BE2C (cell line): ENCODE measurements at regions not wholly inside any gene's neighbourhood (a gene's known extent, or its start where the extent isn't known, plus 50 kb on each side); places are given as distances from the start of the nearest gene placed in this dataset.
A peak's percentile ranks its signal among the peaks of the same experiment; 100 is the strongest.

ENCODE experiments used
- DNase-seq: peaks from one replicate; pipeline ENCODE4 v3.0.0-alpha.2; 2020
- H3K27me3 ChIP-seq: fragments of 250-450 bp; sonication (Bioruptor Pico); 2 replicates; pipeline ENCODE4 v1.5.1; 2020; ENCODE audit warnings: mild to moderate bottlenecking
- H3K36me3 ChIP-seq: fragments of 250-450 bp; sonication (Bioruptor Pico); 2 replicates; pipeline ENCODE4 v1.5.1; 2020; ENCODE audit warnings: mild to moderate bottlenecking
- H3K4me1 ChIP-seq: fragments of 250-450 bp; sonication (Bioruptor Pico); 2 replicates; pipeline ENCODE4 v1.5.1; 2020
- H3K4me3 ChIP-seq: 2 replicates; pipeline ENCODE4 v1.5.1; 2011; ENCODE audit warnings: low read depth, low read length
- H3K9me3 ChIP-seq: fragments of 250-450 bp; sonication (Bioruptor Pico); 2 replicates; pipeline ENCODE4 v1.5.1; 2020
- TF ChIP-seq, protein P1 (sequence below): IDR thresholded peaks from 2 replicates; pipeline ENCODE4 v1.5.1; 2012; ENCODE audit warnings: mild to moderate bottlenecking, low read depth, low read length

DNA sequence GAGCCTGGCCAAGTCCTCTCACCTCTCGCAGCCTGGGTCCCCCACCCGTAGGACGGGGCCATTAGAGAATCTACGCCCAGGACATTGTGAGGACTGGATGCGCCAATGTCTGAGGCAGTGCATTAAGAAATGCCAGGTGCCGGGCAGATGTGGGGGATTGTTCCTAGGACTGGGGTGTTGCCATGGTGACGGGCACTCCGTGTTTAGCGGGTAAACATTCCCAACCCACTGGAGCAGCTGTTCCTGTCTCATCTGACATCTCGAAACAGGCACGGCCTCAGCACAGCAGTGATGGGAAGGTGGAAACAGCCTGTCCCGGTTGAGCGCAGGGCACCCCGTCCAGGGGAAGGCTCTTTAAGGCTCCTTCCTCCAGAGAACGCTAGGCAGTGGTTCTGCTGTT lies 99.6 kb upstream of the RTL6 start:
- Histone ChIP-seq H3K36me3 (no peaks in the 10 kb centered on the region), H3K4me3 (no peak overlapping the region), H3K4me1 (no peaks in the 10 kb centered on the region), H3K9me3 (no peaks in the 10 kb centered on the region), H3K27me3 (no peaks in the 10 kb centered on the region)
- peak; percentile 40 for DNase-seq
- TF ChIP-seq, protein P1, sequence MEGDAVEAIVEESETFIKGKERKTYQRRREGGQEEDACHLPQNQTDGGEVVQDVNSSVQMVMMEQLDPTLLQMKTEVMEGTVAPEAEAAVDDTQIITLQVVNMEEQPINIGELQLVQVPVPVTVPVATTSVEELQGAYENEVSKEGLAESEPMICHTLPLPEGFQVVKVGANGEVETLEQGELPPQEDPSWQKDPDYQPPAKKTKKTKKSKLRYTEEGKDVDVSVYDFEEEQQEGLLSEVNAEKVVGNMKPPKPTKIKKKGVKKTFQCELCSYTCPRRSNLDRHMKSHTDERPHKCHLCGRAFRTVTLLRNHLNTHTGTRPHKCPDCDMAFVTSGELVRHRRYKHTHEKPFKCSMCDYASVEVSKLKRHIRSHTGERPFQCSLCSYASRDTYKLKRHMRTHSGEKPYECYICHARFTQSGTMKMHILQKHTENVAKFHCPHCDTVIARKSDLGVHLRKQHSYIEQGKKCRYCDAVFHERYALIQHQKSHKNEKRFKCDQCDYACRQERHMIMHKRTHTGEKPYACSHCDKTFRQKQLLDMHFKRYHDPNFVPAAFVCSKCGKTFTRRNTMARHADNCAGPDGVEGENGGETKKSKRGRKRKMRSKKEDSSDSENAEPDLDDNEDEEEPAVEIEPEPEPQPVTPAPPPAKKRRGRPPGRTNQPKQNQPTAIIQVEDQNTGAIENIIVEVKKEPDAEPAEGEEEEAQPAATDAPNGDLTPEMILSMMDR = no peak

DNA sequence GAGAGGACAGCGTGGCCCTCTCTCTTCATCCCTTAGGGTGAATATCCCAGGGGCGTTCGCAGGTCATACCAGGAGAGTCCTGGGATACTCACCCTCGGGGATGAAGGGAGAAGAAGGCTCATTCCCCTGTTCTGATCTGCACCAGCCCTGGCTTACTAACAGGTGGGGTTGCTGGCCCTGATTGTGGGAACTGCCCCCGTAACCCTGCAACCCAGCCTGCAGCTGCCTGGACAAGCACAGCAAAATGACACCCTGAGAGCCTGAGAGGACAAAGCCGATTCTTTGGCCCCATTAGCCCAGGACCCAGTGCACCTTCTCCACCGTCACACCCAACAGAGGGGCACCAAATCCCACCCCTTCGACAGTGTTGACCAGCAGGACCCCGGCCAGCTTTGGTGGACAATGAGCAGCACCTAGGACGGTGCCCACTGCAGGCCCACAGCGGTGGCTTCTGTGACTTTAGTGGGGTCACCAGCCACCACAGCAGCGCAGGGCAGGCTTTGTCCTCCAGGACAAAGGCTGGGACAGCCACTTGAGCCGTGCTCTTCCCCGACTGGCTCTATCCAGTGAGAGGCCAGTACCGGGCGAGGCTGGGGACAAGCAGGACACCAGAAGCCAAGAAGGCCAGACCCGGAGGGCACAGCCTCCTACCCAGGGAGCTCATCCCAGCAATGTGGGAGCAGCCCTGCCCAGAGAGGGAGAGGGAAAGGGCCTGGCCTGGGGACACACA lies 98.5 kb upstream of the RTL6 start:
- DNase-seq = no peak

DNA sequence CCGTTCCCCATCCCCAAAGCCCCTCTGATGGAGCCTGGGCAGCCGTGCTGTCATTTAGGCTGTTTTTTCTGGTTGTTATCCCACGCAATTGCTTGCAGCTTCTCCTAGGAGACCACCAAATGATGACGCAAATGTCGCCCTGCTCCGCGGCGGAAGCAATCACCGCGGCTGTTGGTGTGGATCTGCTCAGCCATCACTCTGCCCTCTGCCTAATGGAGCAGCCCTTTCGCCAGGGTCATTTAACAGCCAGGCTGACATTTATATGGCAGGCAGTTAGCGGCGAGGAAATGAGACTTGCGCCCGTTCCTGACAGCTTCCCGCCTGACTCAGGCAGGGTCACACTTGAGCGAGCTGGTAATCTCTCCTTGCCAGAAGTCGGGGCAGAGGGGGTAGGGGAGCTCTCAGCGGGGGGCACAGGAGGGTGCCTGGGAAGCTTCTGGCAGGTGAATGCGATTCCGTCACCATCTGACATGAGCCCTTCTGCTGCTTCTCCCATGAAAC lies 97.9 kb upstream of the RTL6 start:
- Histone ChIP-seq H3K36me3 (no peaks in the 10 kb centered on the region), H3K27me3 (no peaks in the 10 kb centered on the region), H3K4me3 (peak overlapping the region; percentile 49), H3K4me1 (no peaks in the 10 kb centered on the region), H3K9me3 (peaks cover 7% of the 10 kb centered on the region; the same call in 1 of the 2 replicates)
- peak; percentile 37 for DNase-seq
- TF ChIP-seq, protein P1 = no peak

More for the DNA sequence above, 98.5 kb upstream of the RTL6 start:
- Histone ChIP-seq H3K27me3 (no peaks in the 10 kb centered on the region), H3K4me1 (no peaks in the 10 kb centered on the region), H3K9me3 (peaks cover under 1% of the 10 kb centered on the region; the same call in 1 of the 2 replicates), H3K36me3 (no peaks in the 10 kb centered on the region), H3K4me3 (peak overlapping the region; percentile 49)
- TF ChIP-seq, protein P1 = no peak

DNA sequence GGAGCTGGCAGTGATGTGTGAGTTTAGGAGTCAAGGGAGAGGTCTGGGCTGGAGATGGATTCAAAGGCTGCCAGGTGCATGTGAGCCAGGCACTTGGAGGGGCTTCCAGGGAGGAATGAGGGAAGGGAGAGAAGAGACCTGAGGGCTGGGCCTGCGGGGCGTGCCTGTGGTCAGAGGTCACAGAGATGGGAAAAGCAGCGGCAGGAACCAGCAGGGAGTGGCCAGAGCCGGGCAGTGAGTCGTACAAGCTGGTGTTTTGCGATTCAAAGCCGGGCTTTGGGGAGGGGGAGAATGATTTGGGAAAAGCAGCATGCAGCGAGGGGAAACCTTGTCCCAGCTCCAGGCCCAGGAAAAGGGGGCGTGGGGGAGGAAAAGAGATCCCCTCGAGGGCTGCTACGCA lies 96.9 kb upstream of the RTL6 start:
- Histone ChIP-seq H3K27me3 (no peaks in the 10 kb centered on the region), H3K4me1 (no peaks in the 10 kb centered on the region), H3K9me3 (peaks cover 8% of the 10 kb centered on the region; the same call in 1 of the 2 replicates), H3K36me3 (no peaks in the 10 kb centered on the region), H3K4me3 (no peak overlapping the region)
- TF ChIP-seq, protein P1 = no peak
- DNase-seq = no peak

DNA sequence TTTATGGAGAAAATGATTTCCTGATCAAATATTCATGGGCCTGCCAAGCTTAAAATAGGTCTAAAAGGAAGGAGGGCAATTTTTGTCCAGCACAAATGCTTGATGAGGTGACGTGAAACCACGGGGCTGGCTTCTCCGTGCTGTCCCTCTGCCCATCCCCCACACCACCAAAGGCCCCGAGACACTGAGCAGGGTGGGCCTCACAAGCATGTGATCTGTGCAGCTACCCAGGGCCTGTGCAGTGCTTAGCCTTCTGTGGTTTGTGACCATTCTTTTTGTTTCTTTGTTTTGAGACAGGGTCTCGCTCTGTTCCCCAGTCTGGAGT lies 94.8 kb upstream of the RTL6 start:
- no peak for DNase-seq
- Histone ChIP-seq H3K9me3 (peaks cover 8% of the 10 kb centered on the region; the same call in 1 of the 2 replicates), H3K4me3 (no peak overlapping the region), H3K4me1 (no peaks in the 10 kb centered on the region), H3K36me3 (no peaks in the 10 kb centered on the region), H3K27me3 (no peaks in the 10 kb centered on the region)
- TF ChIP-seq, protein P1 = no peak

DNA sequence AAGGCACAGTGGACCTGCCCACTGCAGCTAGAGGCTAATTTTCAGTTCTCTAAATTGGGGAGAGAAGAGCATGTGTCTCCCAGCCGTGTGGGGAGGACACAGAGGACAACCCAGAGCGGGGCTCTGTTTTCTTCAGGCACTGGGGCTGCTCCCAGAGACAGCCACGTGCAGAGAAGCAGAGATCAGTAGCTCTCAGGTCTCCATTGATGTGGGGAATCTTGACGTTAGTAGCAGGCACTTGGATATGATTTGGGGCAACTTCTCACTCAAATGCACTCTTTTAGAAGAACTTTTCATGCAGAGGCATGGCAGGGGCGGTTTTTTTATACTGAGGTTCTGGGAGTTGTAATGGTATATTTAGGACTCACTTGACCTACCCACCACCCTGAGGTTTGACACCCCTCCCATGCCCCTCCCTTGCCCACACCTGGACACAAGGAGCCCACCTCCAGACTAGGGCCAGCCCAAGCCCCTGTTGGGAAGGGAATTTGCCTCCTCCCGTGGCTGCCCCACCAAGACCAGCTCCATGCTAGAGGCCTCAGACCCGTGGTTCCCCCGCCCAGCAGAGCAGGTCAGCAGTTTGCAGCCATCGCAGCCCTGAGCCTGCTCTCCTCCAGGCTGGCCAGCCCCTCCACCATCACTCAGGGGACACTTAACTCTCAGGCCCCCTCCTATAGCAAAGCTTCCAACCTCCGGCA lies 94.2 kb upstream of the RTL6 start:
- no peaks in the 10 kb centered on the region for H3K36me3 ChIP-seq
- no peak for DNase-seq
- peaks cover 1% of the 10 kb centered on the region for H3K27me3 ChIP-seq
- H3K4me3 ChIP-seq = no peak overlapping the region
- no peaks in the 10 kb centered on the region for H3K4me1 ChIP-seq
- peaks cover 8% of the 10 kb centered on the region; the same call in 1 of the 2 replicates for H3K9me3 ChIP-seq
- TF ChIP-seq, protein P1 = no peak
